ENCODE measurements at regions not wholly inside any gene's neighbourhood (a gene's known extent, or its start where the extent isn't known, plus 50 kb on each side); places are given as distances from the start of the nearest gene placed in this dataset.

- DNase-seq = no peak
Measured at GRCh38 chr12:11568762-11569478, 80.6 kb upstream of the ETV6 start.

GRCh38 chr12:11569716-11570115 is 79.8 kb upstream of the ETV6 start:
- no peak for DNase-seq

GRCh38 chr12:11573880-11574279 is 75.6 kb upstream of the ETV6 start:
- DNase-seq = no peak

- DNase-seq = peak in 1 of 2 donors; percentile 42
Measured at GRCh38 chr12:11576104-11576503, 73.4 kb upstream of the ETV6 start.

GRCh38 chr12:11577658-11578260 is 71.7 kb upstream of the ETV6 start:
- DNase-seq = no peak

GRCh38 chr12:11578461-11578993 is 70.9 kb upstream of the ETV6 start:
- no peak for DNase-seq

- peak; percentile 21 to 38 for DNase-seq
Measured at GRCh38 chr12:11580125-11580751, 69.2 kb upstream of the ETV6 start.

- DNase-seq = peak in 1 of 2 donors; percentile 72
Measured at GRCh38 chr12:11581179-11581755, 68.2 kb upstream of the ETV6 start.

GRCh38 chr12:11584221-11584855 is 65.1 kb upstream of the ETV6 start:
- DNase-seq = no peak

GRCh38 chr12:11592484-11592883 is 57.0 kb upstream of the ETV6 start:
- DNase-seq = no peak

GRCh38 chr12:11593013-11593412 is 56.5 kb upstream of the ETV6 start:
- no peak for DNase-seq

GRCh38 chr12:11595080-11595479 is 54.4 kb upstream of the ETV6 start:
- peak in 1 of 2 donors; percentile 66 for DNase-seq

GRCh38 chr12:11596141-11596540 is 53.3 kb upstream of the ETV6 start:
- DNase-seq = no peak

GRCh38 chr12:11598900-11599299 is 50.6 kb upstream of the ETV6 start:
- DNase-seq = no peak

Data from bone marrow (tissue), 2 donors.